SK-N-SH treated with all-trans-retinoic acid at 6 μM for 48 hours (cell line): ENCODE measurements at regions not wholly inside any gene's neighbourhood (a gene's known extent, or its start where the extent isn't known, plus 50 kb on each side); places are given as distances from the start of the nearest gene placed in this dataset.

Source experiments
- ATAC-seq: fragments of 200-7000 bp; cut with Tn5 transposase; 3 replicates; pipeline ENCODE4 v1.9.1; 2020; ENCODE audit warnings: mild to moderate bottlenecking, moderate library complexity
- ARNTL ChIP-seq: fragments of 450-650 bp; formaldehyde crosslinking; IDR thresholded peaks from 2 replicates; pipeline ENCODE4 v1.5.0; 2020; ENCODE audit warnings: low read depth, mild to moderate bottlenecking, moderate library complexity, borderline replicate concordance
- BACH2 ChIP-seq: fragments of 250-450 bp; sonication (Bioruptor Pico); IDR thresholded peaks from 2 replicates; pipeline ENCODE4 v1.9.0; 2021; ENCODE audit warnings: mild to moderate bottlenecking, borderline replicate concordance
- CREB5 ChIP-seq: fragments of 250-450 bp; sonication (Bioruptor Pico); IDR thresholded peaks from 2 replicates; pipeline ENCODE4 v1.5.1; 2020; ENCODE audit warnings: low read depth, mild to moderate bottlenecking, moderate library complexity
- CSDC2 ChIP-seq: fragments of 250-450 bp; sonication (Bioruptor Pico); IDR thresholded peaks from 2 replicates; pipeline ENCODE4 v1.5.0; 2020; ENCODE audit warnings: mild to moderate bottlenecking, moderate library complexity
- ESRRG ChIP-seq: fragments of 250-450 bp; sonication (Bioruptor Pico); IDR thresholded peaks from 2 replicates; pipeline ENCODE4 v1.6.1; 2021; ENCODE audit warnings: mild to moderate bottlenecking
- GLIS3 ChIP-seq: fragments of 250-450 bp; sonication (Bioruptor Pico); IDR thresholded peaks from 2 replicates; pipeline ENCODE4 v1.5.0; 2020; ENCODE audit warnings: mild to moderate bottlenecking, moderate library complexity
- ISL1 ChIP-seq: fragments of 250-450 bp; sonication (Bioruptor Pico); IDR thresholded peaks from 2 replicates; pipeline ENCODE4 v2.1.2; 2022; ENCODE audit warnings: mild to moderate bottlenecking, moderate library complexity
- OSR1 ChIP-seq: fragments of 250-450 bp; sonication (Bioruptor Pico); IDR thresholded peaks from 2 replicates; pipeline ENCODE4 v1.8.0; 2022; ENCODE audit warnings: moderate library complexity, mild to moderate bottlenecking, inconsistent platforms
- PATZ1 ChIP-seq: fragments of 250-450 bp; sonication (Bioruptor Pico); IDR thresholded peaks from 2 replicates; pipeline ENCODE4 v1.8.0; 2020; ENCODE audit warnings: mild to moderate bottlenecking, moderate library complexity, borderline replicate concordance
- PPARA ChIP-seq: fragments of 250-450 bp; sonication (Bioruptor Pico); IDR thresholded peaks from 2 replicates; pipeline ENCODE4 v1.5.0; 2020; ENCODE audit warnings: mild to moderate bottlenecking, borderline replicate concordance
- RARB ChIP-seq: fragments of 250-450 bp; sonication (Bioruptor Pico); IDR thresholded peaks from 2 replicates; pipeline ENCODE4 v1.8.0; 2021; ENCODE audit warnings: mild to moderate bottlenecking, moderate library complexity
- SNAI2 ChIP-seq: fragments of 250-450 bp; sonication (Bioruptor Pico); IDR thresholded peaks from 2 replicates; pipeline ENCODE4 v1.5.0; 2020; ENCODE audit warnings: mild to moderate bottlenecking, moderate library complexity
- TOX ChIP-seq: fragments of 250-450 bp; sonication (Bioruptor Pico); IDR thresholded peaks from 2 replicates; pipeline ENCODE4 v1.8.0; 2021; ENCODE audit warnings: mild to moderate bottlenecking, moderate library complexity, borderline replicate concordance
- ZFP3 ChIP-seq: fragments of 250-450 bp; sonication (Bioruptor Pico); IDR thresholded peaks from 2 replicates; pipeline ENCODE4 v1.5.0; 2020; ENCODE audit warnings: mild to moderate bottlenecking, moderate library complexity
- ZFP30 ChIP-seq: fragments of 450-650 bp; formaldehyde crosslinking; IDR thresholded peaks from 2 replicates; pipeline ENCODE4 v1.5.0; 2022; ENCODE audit warnings: mild to moderate bottlenecking, moderate library complexity
- ZNF565 ChIP-seq: fragments of 450-650 bp; formaldehyde crosslinking; conservative IDR thresholded peaks from 2 replicates; pipeline ENCODE4 v1.5.0; 2020; ENCODE audit warnings: low read depth, mild to moderate bottlenecking, moderate library complexity
- ZNF70 ChIP-seq: fragments of 450-650 bp; formaldehyde crosslinking; IDR thresholded peaks from 2 replicates; pipeline ENCODE4 v1.5.0; 2020; ENCODE audit warnings: mild to moderate bottlenecking, moderate library complexity
- ZNF8 ChIP-seq: fragments of 450-650 bp; formaldehyde crosslinking; IDR thresholded peaks from 2 replicates; pipeline ENCODE4 v1.5.0; 2020; ENCODE audit warnings: mild to moderate bottlenecking, moderate library complexity
- TF ChIP-seq, protein P1 (sequence below): fragments of 250-450 bp; sonication (Bioruptor Pico); IDR thresholded peaks from 2 replicates; pipeline ENCODE4 v1.5.0; 2020; ENCODE audit warnings: mild to moderate bottlenecking, moderate library complexity
- TF ChIP-seq, protein P2 (sequence below): fragments of 250-450 bp; sonication (Bioruptor Pico); IDR thresholded peaks from 2 replicates; pipeline ENCODE4 v1.8.0; 2021; ENCODE audit warnings: low read depth, mild to moderate bottlenecking, moderate library complexity, borderline replicate concordance
- TF ChIP-seq, protein P3 (sequence below): fragments of 250-450 bp; sonication (Bioruptor Pico); IDR thresholded peaks from 2 replicates; pipeline ENCODE4 v1.5.1; 2021; ENCODE audit warnings: mild to moderate bottlenecking, moderate library complexity

DNA sequence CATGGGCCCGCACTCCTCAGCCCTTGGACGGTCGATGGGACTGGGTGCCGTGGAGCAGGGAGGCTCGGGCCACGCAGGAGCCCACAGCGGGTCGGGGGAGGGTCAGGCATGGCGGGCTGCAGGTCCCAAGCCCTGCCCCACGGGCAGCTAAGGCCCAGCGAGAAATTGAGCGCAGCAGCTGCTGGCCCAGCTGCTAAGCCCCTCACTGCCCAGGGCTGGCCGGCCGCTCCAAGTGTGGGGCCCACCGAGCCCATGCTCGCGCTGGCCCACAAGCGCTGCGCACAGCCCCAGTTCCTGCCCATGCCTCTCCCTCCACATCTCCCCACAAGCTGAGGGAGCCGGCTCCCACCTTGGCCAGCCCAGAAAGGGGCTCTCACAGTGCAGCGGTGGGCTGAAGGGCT, 259.4 kb downstream of the VGLL3 start:
- no peak for ATAC-seq
- TF ChIP-seq RARB (CRISPR knock-in tag) (no peak), CSDC2 (no peak), OSR1 (CRISPR knock-in tag) (no peak), CREB5 (no peak)
- TF ChIP-seq, protein P1, sequence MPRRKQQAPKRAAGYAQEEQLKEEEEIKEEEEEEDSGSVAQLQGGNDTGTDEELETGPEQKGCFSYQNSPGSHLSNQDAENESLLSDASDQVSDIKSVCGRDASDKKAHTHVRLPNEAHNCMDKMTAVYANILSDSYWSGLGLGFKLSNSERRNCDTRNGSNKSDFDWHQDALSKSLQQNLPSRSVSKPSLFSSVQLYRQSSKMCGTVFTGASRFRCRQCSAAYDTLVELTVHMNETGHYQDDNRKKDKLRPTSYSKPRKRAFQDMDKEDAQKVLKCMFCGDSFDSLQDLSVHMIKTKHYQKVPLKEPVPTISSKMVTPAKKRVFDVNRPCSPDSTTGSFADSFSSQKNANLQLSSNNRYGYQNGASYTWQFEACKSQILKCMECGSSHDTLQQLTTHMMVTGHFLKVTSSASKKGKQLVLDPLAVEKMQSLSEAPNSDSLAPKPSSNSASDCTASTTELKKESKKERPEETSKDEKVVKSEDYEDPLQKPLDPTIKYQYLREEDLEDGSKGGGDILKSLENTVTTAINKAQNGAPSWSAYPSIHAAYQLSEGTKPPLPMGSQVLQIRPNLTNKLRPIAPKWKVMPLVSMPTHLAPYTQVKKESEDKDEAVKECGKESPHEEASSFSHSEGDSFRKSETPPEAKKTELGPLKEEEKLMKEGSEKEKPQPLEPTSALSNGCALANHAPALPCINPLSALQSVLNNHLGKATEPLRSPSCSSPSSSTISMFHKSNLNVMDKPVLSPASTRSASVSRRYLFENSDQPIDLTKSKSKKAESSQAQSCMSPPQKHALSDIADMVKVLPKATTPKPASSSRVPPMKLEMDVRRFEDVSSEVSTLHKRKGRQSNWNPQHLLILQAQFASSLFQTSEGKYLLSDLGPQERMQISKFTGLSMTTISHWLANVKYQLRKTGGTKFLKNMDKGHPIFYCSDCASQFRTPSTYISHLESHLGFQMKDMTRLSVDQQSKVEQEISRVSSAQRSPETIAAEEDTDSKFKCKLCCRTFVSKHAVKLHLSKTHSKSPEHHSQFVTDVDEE: no peak

- no peak for ATAC-seq
- TF ChIP-seq GLIS3 (CRISPR knock-in tag): no peak
- TF ChIP-seq, protein P2, sequence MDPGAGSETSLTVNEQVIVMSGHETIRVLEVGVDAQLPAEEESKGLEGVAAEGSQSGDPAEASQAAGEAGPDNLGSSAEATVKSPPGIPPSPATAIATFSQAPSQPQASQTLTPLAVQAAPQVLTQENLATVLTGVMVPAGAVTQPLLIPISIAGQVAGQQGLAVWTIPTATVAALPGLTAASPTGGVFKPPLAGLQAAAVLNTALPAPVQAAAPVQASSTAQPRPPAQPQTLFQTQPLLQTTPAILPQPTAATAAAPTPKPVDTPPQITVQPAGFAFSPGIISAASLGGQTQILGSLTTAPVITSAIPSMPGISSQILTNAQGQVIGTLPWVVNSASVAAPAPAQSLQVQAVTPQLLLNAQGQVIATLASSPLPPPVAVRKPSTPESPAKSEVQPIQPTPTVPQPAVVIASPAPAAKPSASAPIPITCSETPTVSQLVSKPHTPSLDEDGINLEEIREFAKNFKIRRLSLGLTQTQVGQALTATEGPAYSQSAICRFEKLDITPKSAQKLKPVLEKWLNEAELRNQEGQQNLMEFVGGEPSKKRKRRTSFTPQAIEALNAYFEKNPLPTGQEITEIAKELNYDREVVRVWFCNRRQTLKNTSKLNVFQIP (CRISPR knock-in tag): no peak
- no peak for TF ChIP-seq ISL1 (CRISPR knock-in tag)
- TF ChIP-seq, protein P3, sequence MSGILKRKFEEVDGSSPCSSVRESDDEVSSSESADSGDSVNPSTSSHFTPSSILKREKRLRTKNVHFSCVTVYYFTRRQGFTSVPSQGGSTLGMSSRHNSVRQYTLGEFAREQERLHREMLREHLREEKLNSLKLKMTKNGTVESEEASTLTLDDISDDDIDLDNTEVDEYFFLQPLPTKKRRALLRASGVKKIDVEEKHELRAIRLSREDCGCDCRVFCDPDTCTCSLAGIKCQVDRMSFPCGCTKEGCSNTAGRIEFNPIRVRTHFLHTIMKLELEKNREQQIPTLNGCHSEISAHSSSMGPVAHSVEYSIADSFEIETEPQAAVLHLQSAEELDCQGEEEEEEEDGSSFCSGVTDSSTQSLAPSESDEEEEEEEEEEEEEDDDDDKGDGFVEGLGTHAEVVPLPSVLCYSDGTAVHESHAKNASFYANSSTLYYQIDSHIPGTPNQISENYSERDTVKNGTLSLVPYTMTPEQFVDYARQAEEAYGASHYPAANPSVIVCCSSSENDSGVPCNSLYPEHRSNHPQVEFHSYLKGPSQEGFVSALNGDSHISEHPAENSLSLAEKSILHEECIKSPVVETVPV (CRISPR knock-in tag): no peak
- TF ChIP-seq, protein P1: no peak
- TF ChIP-seq RARB (CRISPR knock-in tag): no peak
- no peak for TF ChIP-seq ARNTL (CRISPR knock-in tag)
- no peak for TF ChIP-seq OSR1 (CRISPR knock-in tag)
- TF ChIP-seq BACH2 (CRISPR knock-in tag): no peak
- TF ChIP-seq PATZ1 (CRISPR knock-in tag): no peak
- no peak for TF ChIP-seq SNAI2 (CRISPR knock-in tag)
- no peak for TF ChIP-seq CSDC2
- TF ChIP-seq ZFP30: no peak
- TF ChIP-seq ESRRG (CRISPR knock-in tag): no peak
- TF ChIP-seq ZNF8 (CRISPR knock-in tag): no peak
- TF ChIP-seq ZNF70 (CRISPR knock-in tag): no peak
- no peak for TF ChIP-seq PPARA (CRISPR knock-in tag)
- TF ChIP-seq ZNF565: no peak
Measured at GRCh38 chr3:86723433-86723832, 267.5 kb downstream of the VGLL3 start.

DNA sequence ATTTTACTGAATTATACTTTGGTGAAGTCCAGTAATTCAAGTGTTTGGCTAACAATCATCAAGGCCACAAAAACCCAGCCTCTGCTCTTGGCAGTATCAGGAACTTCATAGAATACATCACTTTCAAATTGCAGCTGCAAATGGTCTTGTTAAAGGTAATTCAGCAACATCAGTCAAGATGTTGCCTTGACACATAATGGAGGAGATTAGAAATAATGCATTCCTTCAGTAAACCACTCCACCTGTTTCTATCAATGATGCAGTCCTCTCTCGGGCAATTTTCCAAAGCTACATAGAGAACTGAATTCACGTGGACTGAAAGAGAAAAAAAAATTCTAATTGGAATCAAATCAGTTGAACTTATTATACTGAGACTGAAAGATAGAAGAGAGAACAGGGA, 279.3 kb downstream of the VGLL3 start:
- no peak for ATAC-seq
- TF ChIP-seq PPARA (CRISPR knock-in tag): no peak
- no peak for TF ChIP-seq SNAI2 (CRISPR knock-in tag)
- TF ChIP-seq OSR1 (CRISPR knock-in tag): no peak
- TF ChIP-seq ZFP3: no peak
- no peak for TF ChIP-seq CREB5
- TF ChIP-seq BACH2 (CRISPR knock-in tag): no peak
- TF ChIP-seq, protein P1: no peak
- TF ChIP-seq ZFP30: no peak
- TF ChIP-seq ZNF8 (CRISPR knock-in tag): no peak
- TF ChIP-seq RARB (CRISPR knock-in tag): no peak
- TF ChIP-seq ISL1 (CRISPR knock-in tag): no peak
- TF ChIP-seq GLIS3 (CRISPR knock-in tag): no peak
- TF ChIP-seq TOX: no peak
